HCT116 (cell line): ENCODE measurements at regions not wholly inside any gene's neighbourhood (a gene's known extent, or its start where the extent isn't known, plus 50 kb on each side); places are given as distances from the start of the nearest gene placed in this dataset.

ENCODE experiments used
- ATAC-seq: fragments of 200-7000 bp; cut with Tn5 transposase; 2 replicates; pipeline ENCODE4 v1.9.1; 2020; ENCODE audit warnings: mild to moderate bottlenecking, moderate library complexity
- BruUV-seq: library from RNA; stranded (reverse); fragments of 400-500 nt; replicated peaks from 2 replicates; lab custom pipeline; 2021; lab: Mats Ljungman, UMichigan
- CTCF ChIA-PET: fragments of 300-600 bp; sonication (Branson Sonifier 250); formaldehyde crosslinking; loops from one replicate; lab custom pipeline; 2021; ENCODE audit warnings: antibody characterized with exemption; lab: Charles Lee
- POLR2A ChIA-PET: fragments of 300-600, 350-600 bp; sonication (Branson Sonifier 250); formaldehyde crosslinking; loops from one replicate; lab custom pipeline; 2021; ENCODE audit warnings: antibody characterized with exemption; lab: Charles Lee
- RAD21 ChIA-PET, 2 experiments: fragments of 300-600 bp; sonication (Branson Sonifier 250); formaldehyde crosslinking; loops; one replicate each; lab custom pipeline; 2023; ENCODE audit warnings: low total read pairs in 2 of 2; ENCODE audit not compliant: uncharacterized antibody in 2 of 2, unreplicated experiment in 2 of 2, low non-redundant PET in 1 of 2; lab: Charles Lee
- DNase-seq: peaks from one replicate; pipeline ENCODE4 v3.0.0-alpha.2; 2010; ENCODE audit warnings: low read depth, low spot score
- H2AFZ ChIP-seq: fragments of 200-600 bp; shearing (Covaris generic), sonication (generic); 2 replicates; pipeline ENCODE4 v1.6.1; 2017; ENCODE audit warnings: low read depth, mixed run types, mixed read lengths, antibody characterized with exemption, low read length; ENCODE audit not compliant: poor library complexity, severe bottlenecking
- H3K27ac ChIP-seq: 2 replicates; pipeline ENCODE4 v1.5.1; 2012; ENCODE audit warnings: low read depth, low read length
- H3K27me3 ChIP-seq: fragments of 200-600 bp; sonication (generic); 2 replicates; pipeline ENCODE4 v1.6.1; 2016; ENCODE audit warnings: mixed run types, low read length, mixed read lengths; ENCODE audit not compliant: insufficient read depth
- H3K36me3 ChIP-seq, 2 experiments: fragments of 200-500 bp in 1 of 2; fragments of 200-600 bp in 1 of 2; sonication (Bioruptor generic) in 1 of 2; sonication (generic) in 1 of 2; 2 replicates each; pipeline versions ENCODE4 v1.5.1 to v1.6.1; 2014 to 2016; ENCODE audit warnings: low read length in 2 of 2, inconsistent platforms in 1 of 2, mixed read lengths in 1 of 2, mixed run types in 1 of 2; ENCODE audit not compliant: insufficient read depth in 2 of 2, control insufficient read depth in 1 of 2
- H3K4me1 ChIP-seq, 2 experiments: fragments of 200-600 bp in 1 of 2; sonication (generic) in 1 of 2; 2 replicates each; pipeline versions ENCODE4 v1.5.1 to v1.6.1; 2012 to 2017; ENCODE audit warnings: low read length in 2 of 2, inconsistent platforms in 1 of 2, mild to moderate bottlenecking in 1 of 2, mixed read lengths in 1 of 2, mixed run types in 1 of 2, moderate library complexity in 1 of 2; ENCODE audit not compliant: insufficient read depth in 2 of 2, control insufficient read depth in 1 of 2
- H3K4me2 ChIP-seq: fragments of 200-600 bp; sonication (generic); 2 replicates; pipeline ENCODE4 v1.6.1; 2017; ENCODE audit warnings: mixed run types, low read length, mixed read lengths
- H3K4me3 ChIP-seq, 2 experiments: fragments of 200-600 bp in 1 of 2; sonication (generic) in 1 of 2; replicated peaks in 1 of 2; 2 replicates each; pipeline ENCODE4 v1.5.1; 2011 to 2016; ENCODE audit warnings: low read length in 2 of 2, control low read depth in 1 of 2, low read depth in 1 of 2, mild to moderate bottlenecking in 1 of 2, mixed read lengths in 1 of 2, mixed run types in 1 of 2
- H3K79me2 ChIP-seq: fragments of 200-600 bp; sonication (generic); 2 replicates; pipeline ENCODE4 v1.6.1; 2017; ENCODE audit warnings: mild to moderate bottlenecking, mixed run types, low read length, moderate library complexity, mixed read lengths; ENCODE audit not compliant: insufficient read depth
- H3K9ac ChIP-seq: fragments of 200-600 bp; sonication (generic); 2 replicates; pipeline ENCODE4 v1.6.1; 2016; ENCODE audit warnings: low read length, mixed read lengths
- H3K9me2 ChIP-seq: fragments of 200-600 bp; sonication (generic), shearing (Covaris generic); 2 replicates; pipeline ENCODE4 v1.6.1; 2017; ENCODE audit warnings: mixed run types, mild to moderate bottlenecking, moderate library complexity; ENCODE audit not compliant: insufficient read depth
- H3K9me3 ChIP-seq, 2 experiments: fragments of 200-500 bp in 1 of 2; fragments of 200-600 bp in 1 of 2; sonication (Bioruptor generic) in 1 of 2; sonication (generic) in 1 of 2; 2 replicates each; pipeline ENCODE4 v1.6.1; 2014 to 2017; ENCODE audit warnings: low read length in 2 of 2, mixed read lengths in 2 of 2, inconsistent platforms in 1 of 2, low read depth in 1 of 2, mild to moderate bottlenecking in 1 of 2, mixed run types in 1 of 2, moderate library complexity in 1 of 2; ENCODE audit not compliant: control insufficient read depth in 1 of 2, insufficient read depth in 1 of 2
- H4K20me1 ChIP-seq: fragments of 200-600 bp; sonication (generic), shearing (Covaris generic); 2 replicates; pipeline ENCODE4 v1.6.1; 2017; ENCODE audit warnings: mixed run types, mild to moderate bottlenecking, moderate library complexity; ENCODE audit not compliant: insufficient read depth
- CBX3 ChIP-seq: IDR thresholded peaks from 2 replicates; pipeline ENCODE4 v1.6.1; 2012; ENCODE audit warnings: low read depth
- CEBPB ChIP-seq: IDR thresholded peaks from 2 replicates; pipeline ENCODE4 v1.6.1; 2012; ENCODE audit warnings: low read depth
- FOSL1 ChIP-seq: IDR thresholded peaks from 2 replicates; pipeline ENCODE4 v1.6.1; 2012; ENCODE audit warnings: low read depth
- JUND ChIP-seq: IDR thresholded peaks from 2 replicates; pipeline ENCODE4 v1.6.1; 2012
- POLR2A ChIP-seq: IDR thresholded peaks from 2 replicates; pipeline ENCODE4 v1.7.0; 2011; ENCODE audit warnings: borderline replicate concordance; ENCODE audit not compliant: insufficient read depth, insufficient read length; ENCODE audit errors: extremely low read depth
- SIN3A ChIP-seq: IDR thresholded peaks from 2 replicates; pipeline ENCODE4 v1.6.1; 2012; ENCODE audit warnings: low read depth
- SP1 ChIP-seq: IDR thresholded peaks from 2 replicates; pipeline ENCODE4 v1.6.1; 2012; ENCODE audit warnings: low read depth
- SRF ChIP-seq: IDR thresholded peaks from 2 replicates; pipeline ENCODE4 v1.6.1; 2012; ENCODE audit warnings: low read depth
- YY1 ChIP-seq: IDR thresholded peaks from 2 replicates; pipeline ENCODE4 v1.6.1; 2011; ENCODE audit warnings: low read length, low read depth, moderate library complexity, mild to moderate bottlenecking; ENCODE audit not compliant: insufficient replicate concordance; ENCODE audit errors: extremely low read depth
- ZFX ChIP-seq: fragments of 450-650 bp; IDR thresholded peaks from 2 replicates; pipeline ENCODE4 v1.6.1; 2017
- ZNF274 ChIP-seq: fragments of 200-500 bp; sonication (Bioruptor generic); IDR thresholded peaks from 2 replicates; pipeline ENCODE4 v1.6.1; 2014; ENCODE audit warnings: mild to moderate bottlenecking, low read depth, low read length, inconsistent platforms
- intact Hi-C: fragments of 100-400 bp; cut with micrococcal nuclease; formaldehyde crosslinking; loops from 2 replicates; pipeline ENCODE4 v1.10.0; 2022
- TF ChIP-seq, protein P1 (sequence below): IDR thresholded peaks from 2 replicates; pipeline ENCODE4 v1.6.1; 2012
- TF ChIP-seq, protein P2 (sequence below), 3 experiments: fragments of 200-600 bp in 1 of 3; sonication (generic) in 1 of 3; IDR thresholded peaks in 2 of 3; conservative IDR thresholded peaks in 1 of 3; 2 replicates each; pipeline ENCODE4 v1.5.1; 2012 to 2017; ENCODE audit warnings: low read depth in 2 of 3, low read length in 2 of 3, antibody characterized with exemption in 1 of 3, borderline replicate concordance in 1 of 3, control low read depth in 1 of 3, mild to moderate bottlenecking in 1 of 3, mixed read lengths in 1 of 3, mixed run types in 1 of 3, moderate library complexity in 1 of 3; ENCODE audit not compliant: insufficient read depth in 1 of 3
- TF ChIP-seq, protein P3 (sequence below): IDR thresholded peaks from 2 replicates; pipeline ENCODE4 v1.6.1; 2012; ENCODE audit warnings: low read depth
- TF ChIP-seq, protein P4 (sequence below): IDR thresholded peaks from 2 replicates; pipeline ENCODE4 v1.6.1; 2011; ENCODE audit warnings: mild to moderate bottlenecking, low read length, moderate library complexity; ENCODE audit not compliant: insufficient replicate concordance; ENCODE audit errors: extremely low read depth

DNA sequence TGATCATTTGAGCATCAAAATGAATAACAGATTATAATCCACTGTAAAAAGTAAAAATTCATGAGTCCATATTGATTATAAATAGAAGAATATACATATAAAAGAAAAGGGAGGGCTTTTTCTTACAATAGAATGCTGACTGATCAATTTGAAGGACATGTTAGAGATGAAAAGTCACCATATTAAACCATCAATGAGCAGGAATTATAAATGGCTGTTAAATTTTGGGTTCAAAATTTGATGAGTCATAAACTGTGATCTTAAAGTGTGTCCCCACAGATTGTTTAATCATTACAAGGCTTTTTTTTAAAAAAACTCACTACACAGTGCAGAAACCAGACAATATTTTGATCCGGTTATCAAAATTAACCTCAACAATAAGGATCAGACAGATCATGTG is 434.5 kb downstream of the BCL11A start:
- Histone ChIP-seq H3K9ac (no peak overlapping the region), H3K27me3 (no peaks in the 10 kb centered on the region; the same call in 1 of the 2 replicates), H3K9me2 (no peaks in the 10 kb centered on the region), H3K79me2 (no peaks in the 10 kb centered on the region), H2AFZ (no peak overlapping the region), H3K9me3 (peaks cover 0 to 4% of the 10 kb centered on the region in 2 experiments; a peak in 1 of 4 replicates), H3K4me1 (no peaks in the 10 kb centered on the region), H3K36me3 (no peaks in the 10 kb centered on the region), H3K4me2 (no peak overlapping the region), H3K4me3 (no peak overlapping the region), H3K27ac (no peak overlapping the region), H4K20me1 (no peaks in the 10 kb centered on the region)
- ChIA-PET CTCF (no interaction called here), RAD21 (no interaction called here), POLR2A (no interaction called here)
- ATAC-seq (no peak), DNase-seq (no peak)
- TF ChIP-seq YY1 (no peak), FOSL1 (no peak), CBX3 (no peak), SRF (no peak), SIN3A (no peak), POLR2A (no peak), ZFX (no peak), ZNF274 (no peak), JUND (no peak), SP1 (no peak), CEBPB (no peak)
- TF ChIP-seq, protein P1, sequence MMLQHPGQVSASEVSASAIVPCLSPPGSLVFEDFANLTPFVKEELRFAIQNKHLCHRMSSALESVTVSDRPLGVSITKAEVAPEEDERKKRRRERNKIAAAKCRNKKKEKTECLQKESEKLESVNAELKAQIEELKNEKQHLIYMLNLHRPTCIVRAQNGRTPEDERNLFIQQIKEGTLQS = no peak
- TF ChIP-seq, protein P2, sequence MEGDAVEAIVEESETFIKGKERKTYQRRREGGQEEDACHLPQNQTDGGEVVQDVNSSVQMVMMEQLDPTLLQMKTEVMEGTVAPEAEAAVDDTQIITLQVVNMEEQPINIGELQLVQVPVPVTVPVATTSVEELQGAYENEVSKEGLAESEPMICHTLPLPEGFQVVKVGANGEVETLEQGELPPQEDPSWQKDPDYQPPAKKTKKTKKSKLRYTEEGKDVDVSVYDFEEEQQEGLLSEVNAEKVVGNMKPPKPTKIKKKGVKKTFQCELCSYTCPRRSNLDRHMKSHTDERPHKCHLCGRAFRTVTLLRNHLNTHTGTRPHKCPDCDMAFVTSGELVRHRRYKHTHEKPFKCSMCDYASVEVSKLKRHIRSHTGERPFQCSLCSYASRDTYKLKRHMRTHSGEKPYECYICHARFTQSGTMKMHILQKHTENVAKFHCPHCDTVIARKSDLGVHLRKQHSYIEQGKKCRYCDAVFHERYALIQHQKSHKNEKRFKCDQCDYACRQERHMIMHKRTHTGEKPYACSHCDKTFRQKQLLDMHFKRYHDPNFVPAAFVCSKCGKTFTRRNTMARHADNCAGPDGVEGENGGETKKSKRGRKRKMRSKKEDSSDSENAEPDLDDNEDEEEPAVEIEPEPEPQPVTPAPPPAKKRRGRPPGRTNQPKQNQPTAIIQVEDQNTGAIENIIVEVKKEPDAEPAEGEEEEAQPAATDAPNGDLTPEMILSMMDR (IDR thresholded peaks at IDR 0.05 in 2 of 3, conservative IDR thresholded peaks at IDR 0.05 in 1 of 3; ENCODE audit: borderline replicate concordance in 1 of 3, insufficient read depth in 1 of 3, low read depth in 2 of 3, low read length in 2 of 3) = no peak
- TF ChIP-seq, protein P3, sequence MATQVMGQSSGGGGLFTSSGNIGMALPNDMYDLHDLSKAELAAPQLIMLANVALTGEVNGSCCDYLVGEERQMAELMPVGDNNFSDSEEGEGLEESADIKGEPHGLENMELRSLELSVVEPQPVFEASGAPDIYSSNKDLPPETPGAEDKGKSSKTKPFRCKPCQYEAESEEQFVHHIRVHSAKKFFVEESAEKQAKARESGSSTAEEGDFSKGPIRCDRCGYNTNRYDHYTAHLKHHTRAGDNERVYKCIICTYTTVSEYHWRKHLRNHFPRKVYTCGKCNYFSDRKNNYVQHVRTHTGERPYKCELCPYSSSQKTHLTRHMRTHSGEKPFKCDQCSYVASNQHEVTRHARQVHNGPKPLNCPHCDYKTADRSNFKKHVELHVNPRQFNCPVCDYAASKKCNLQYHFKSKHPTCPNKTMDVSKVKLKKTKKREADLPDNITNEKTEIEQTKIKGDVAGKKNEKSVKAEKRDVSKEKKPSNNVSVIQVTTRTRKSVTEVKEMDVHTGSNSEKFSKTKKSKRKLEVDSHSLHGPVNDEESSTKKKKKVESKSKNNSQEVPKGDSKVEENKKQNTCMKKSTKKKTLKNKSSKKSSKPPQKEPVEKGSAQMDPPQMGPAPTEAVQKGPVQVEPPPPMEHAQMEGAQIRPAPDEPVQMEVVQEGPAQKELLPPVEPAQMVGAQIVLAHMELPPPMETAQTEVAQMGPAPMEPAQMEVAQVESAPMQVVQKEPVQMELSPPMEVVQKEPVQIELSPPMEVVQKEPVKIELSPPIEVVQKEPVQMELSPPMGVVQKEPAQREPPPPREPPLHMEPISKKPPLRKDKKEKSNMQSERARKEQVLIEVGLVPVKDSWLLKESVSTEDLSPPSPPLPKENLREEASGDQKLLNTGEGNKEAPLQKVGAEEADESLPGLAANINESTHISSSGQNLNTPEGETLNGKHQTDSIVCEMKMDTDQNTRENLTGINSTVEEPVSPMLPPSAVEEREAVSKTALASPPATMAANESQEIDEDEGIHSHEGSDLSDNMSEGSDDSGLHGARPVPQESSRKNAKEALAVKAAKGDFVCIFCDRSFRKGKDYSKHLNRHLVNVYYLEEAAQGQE = no peak
- TF ChIP-seq, protein P4, sequence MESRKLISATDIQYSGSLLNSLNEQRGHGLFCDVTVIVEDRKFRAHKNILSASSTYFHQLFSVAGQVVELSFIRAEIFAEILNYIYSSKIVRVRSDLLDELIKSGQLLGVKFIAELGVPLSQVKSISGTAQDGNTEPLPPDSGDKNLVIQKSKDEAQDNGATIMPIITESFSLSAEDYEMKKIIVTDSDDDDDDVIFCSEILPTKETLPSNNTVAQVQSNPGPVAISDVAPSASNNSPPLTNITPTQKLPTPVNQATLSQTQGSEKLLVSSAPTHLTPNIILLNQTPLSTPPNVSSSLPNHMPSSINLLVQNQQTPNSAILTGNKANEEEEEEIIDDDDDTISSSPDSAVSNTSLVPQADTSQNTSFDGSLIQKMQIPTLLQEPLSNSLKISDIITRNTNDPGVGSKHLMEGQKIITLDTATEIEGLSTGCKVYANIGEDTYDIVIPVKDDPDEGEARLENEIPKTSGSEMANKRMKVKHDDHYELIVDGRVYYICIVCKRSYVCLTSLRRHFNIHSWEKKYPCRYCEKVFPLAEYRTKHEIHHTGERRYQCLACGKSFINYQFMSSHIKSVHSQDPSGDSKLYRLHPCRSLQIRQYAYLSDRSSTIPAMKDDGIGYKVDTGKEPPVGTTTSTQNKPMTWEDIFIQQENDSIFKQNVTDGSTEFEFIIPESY = no peak
- BruUV-seq = no TSS peak
- intact Hi-C loops = no loop called here
